T-helper 1 cell treated with Interleukin-12 subunit alpha and Interleukin-12 subunit beta and Interleukin-4 antibody, amounts not matched to agents 30 μg/mL and 1 μg/mL, for 36 hours (primary cell): ENCODE measurements at regions not wholly inside any gene's neighbourhood (a gene's known extent, or its start where the extent isn't known, plus 50 kb on each side); places are given as distances from the start of the nearest gene placed in this dataset.
"Not testable (repeated sequence)": the region's sequence is repeated elsewhere in the genome, so short reads cannot be mapped to it uniquely, and the experiment has no call there.

Experiments used
- H3K27ac Mint-ChIP-seq: one replicate; pipeline ENCODE4 v1.8.0; 2021; ENCODE audit warnings: mild to moderate bottlenecking, mixed read lengths
- H3K27me3 Mint-ChIP-seq: one replicate; pipeline ENCODE4 v1.8.0; 2021; ENCODE audit warnings: low read depth, mixed read lengths
- H3K36me3 Mint-ChIP-seq: one replicate; pipeline ENCODE4 v1.8.0; 2021; ENCODE audit warnings: low read depth, mixed read lengths
- H3K4me1 Mint-ChIP-seq: one replicate; pipeline ENCODE4 v1.8.0; 2021; ENCODE audit warnings: low read depth, mixed read lengths
- H3K4me3 Mint-ChIP-seq: one replicate; pipeline ENCODE4 v1.8.0; 2021; ENCODE audit warnings: mild to moderate bottlenecking, moderate library complexity, mixed read lengths
- H3K9me3 Mint-ChIP-seq: one replicate; pipeline ENCODE4 v1.8.0; 2021; ENCODE audit warnings: mixed read lengths

DNA sequence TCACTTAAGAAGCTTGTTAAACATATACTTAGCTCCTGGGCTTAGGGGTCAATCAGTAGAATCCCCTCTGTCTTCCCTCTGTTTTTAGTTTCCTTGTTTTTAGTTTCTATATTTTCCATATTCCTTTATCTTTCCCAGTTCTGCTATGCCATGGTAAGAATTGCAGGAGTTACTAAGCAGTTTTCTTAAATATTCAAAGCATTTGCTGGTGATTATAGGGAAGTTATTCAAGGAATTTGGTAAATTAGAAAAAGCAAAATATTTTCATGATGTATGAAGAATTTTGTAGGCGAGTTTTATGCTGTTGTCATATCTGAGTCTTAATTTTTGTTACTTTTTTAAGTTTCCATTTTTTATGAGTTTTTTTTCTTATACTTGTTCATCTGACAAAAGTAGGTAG is 91.6 kb upstream of the NUDT6 start:
- Mint-ChIP-seq H3K27me3 (no peaks in the 10 kb centered on the region), H3K9me3 (no peaks in the 10 kb centered on the region), H3K4me3 (no peak overlapping the region), H3K4me1 (no peaks in the 10 kb centered on the region), H3K36me3 (peaks cover 8% of the 10 kb centered on the region), H3K27ac (no peak overlapping the region)

DNA sequence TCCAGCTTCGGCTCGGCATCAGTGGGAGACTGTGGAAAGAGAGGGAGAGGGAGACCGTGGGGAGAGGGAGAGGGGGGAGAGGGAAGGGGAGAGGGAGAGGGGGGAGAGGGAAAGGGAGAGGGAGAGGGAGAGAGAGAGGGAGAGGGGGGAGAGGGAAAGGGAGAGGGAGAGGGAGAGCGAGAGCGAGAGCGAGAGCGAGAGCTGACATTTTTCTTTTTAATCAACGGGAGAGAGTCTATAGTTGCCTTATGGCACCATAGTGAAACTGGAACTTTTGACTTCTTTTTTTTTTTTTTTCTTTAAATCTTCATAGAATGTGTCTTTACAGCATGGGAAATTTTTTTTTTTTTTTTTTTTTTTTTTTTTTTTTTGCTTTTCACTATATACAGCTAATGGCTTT is 94.7 kb upstream of the NUDT6 start:
- Mint-ChIP-seq H3K36me3 (peaks cover 18% of the 10 kb centered on the region), H3K27me3 (no peaks in the 10 kb centered on the region), H3K27ac (no peak overlapping the region), H3K9me3 (peaks cover 5% of the 10 kb centered on the region), H3K4me3 (no peak overlapping the region), H3K4me1 (peaks cover 2% of the 10 kb centered on the region)

DNA sequence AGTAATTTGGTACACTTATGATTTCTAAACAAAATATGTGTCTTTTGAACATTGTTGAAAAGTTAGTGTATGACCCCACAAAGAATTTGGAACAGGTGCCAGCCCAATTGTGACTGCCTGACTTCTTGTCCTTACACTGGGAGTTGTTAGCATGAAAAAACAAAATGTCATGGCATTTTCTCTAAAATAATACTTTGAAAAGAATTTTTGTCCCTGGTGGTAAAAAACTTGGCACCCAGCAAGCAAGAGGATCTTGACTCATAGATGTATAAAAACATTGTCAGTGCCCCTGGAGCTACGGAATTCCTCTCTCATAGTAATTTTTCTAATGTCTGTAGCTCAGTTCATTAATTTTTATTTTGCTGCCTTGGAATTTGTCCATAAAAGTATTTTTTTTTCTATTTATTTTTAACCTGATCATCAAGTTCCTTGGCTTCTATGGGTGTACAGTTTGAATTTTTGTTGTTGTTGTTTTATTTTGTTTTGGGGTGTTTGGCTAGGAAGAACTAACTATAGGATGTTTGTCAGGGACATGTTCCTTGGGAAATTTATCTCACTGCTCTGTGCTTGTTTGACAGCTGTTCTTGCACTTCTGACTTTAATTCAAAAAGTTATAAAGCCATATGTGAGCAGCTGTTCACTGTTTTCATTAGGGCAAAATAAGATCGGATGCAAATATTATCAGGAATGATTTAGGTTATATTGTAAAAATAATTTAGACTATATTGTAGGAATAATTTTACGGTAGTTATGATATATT is 95.4 kb upstream of the NUDT6 start:
- peaks cover 2% of the 10 kb centered on the region for H3K4me1 Mint-ChIP-seq

DNA sequence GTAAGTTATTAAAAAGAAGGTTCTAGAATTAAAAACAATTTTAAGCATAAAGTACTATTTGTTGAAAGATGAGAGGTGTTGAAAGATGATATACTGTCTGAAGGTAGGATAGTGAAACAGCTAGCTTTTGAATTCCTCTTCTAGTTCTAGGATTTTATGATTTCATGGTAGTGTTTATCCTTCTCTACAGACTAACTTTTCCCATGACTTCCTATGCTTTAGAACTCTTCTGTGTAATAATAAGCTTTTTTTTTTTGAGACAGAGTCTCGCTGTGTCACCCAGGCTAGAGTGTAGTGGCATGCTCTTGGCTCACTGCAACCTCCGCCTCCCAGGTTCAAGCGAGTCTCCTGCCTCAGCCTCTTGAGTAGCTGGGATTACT is 96.0 kb upstream of the NUDT6 start:
- H3K27ac Mint-ChIP-seq: no peak overlapping the region

More for the DNA sequence above, 95.4 kb upstream of the NUDT6 start:
- Mint-ChIP-seq H3K4me3 (no peak overlapping the region), H3K27me3 (no peaks in the 10 kb centered on the region), H3K36me3 (peaks cover 15% of the 10 kb centered on the region), H3K27ac (peak overlapping the region; percentile 34), H3K9me3 (peaks cover 5% of the 10 kb centered on the region)

DNA sequence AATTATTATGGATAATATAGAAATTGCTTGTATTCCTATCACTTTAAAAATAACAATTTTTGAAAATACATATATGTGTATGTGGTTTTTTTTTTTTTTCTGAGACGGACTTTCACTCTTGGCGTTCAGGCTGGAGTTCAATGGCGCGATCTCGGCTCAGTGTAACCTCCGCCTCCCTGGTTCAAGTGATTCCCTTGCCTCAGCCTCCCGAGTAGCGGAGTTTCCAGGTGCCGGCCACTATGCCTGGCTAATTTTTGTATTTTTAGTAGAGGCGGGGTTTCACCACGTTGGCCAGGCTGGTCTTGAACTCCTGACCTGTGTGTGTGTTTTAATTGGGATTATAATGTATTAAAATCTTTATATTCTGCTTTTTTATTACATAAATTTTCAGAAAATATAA is 97.9 kb upstream of the NUDT6 start:
- Mint-ChIP-seq H3K36me3 (peaks cover 22% of the 10 kb centered on the region), H3K27ac (no peak overlapping the region), H3K4me3 (no peak overlapping the region), H3K27me3 (no peaks in the 10 kb centered on the region), H3K9me3 (peaks cover 5% of the 10 kb centered on the region), H3K4me1 (peaks cover 12% of the 10 kb centered on the region)

More for the DNA sequence above, 96.0 kb upstream of the NUDT6 start:
- H3K27me3 Mint-ChIP-seq: no peaks in the 10 kb centered on the region
- H3K4me3 Mint-ChIP-seq: no peak overlapping the region
- peaks cover 5% of the 10 kb centered on the region for H3K9me3 Mint-ChIP-seq
- peaks cover 17% of the 10 kb centered on the region for H3K36me3 Mint-ChIP-seq
- H3K4me1 Mint-ChIP-seq: peaks cover 2% of the 10 kb centered on the region

DNA sequence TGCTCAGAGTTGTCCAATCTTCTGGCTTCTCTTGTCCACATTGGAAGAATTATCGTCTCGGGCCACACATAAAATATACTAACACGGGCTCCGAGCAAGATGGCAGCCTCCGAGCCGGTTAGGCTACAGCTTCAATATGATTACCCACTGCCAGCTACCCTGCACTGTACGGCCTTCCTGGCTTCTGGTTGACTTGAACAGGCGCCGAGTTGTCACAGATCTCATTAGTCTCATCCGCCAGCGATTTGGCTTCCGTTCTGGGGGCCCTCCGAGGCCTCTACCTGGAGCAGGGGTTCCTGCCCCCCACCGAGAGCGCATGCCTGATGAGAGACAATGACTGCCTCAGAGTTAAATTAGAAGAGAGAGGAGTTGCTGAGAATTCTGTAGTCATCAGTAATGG is 101.2 kb upstream of the NUDT6 start:
- Mint-ChIP-seq H3K36me3 (peaks cover 27% of the 10 kb centered on the region), H3K4me3 (no peak overlapping the region), H3K9me3 (peaks cover 5% of the 10 kb centered on the region), H3K27ac (no peak overlapping the region), H3K4me1 (peaks cover 19% of the 10 kb centered on the region), H3K27me3 (no peaks in the 10 kb centered on the region)

DNA sequence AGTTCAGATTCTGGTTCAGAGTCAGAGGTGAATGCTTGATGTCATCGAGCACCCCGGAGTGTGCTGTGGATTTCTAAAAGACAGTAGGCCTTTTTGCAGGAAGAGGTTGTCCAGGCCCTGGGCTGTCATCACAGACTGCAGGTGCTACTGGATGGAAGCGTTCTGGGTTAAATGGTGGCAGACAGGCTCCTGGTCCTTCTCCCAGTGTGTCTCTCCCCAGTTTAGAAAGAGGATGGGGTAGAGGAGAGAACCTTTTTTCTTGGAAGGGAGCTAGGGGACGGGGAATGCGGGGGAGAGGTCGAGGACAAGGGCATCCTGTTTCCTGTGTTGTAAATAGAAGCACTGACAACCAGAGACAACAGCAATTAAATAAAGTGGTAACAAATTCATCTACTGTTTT is 102.3 kb upstream of the NUDT6 start:
- Mint-ChIP-seq H3K36me3 (peaks cover 28% of the 10 kb centered on the region), H3K27me3 (no peaks in the 10 kb centered on the region), H3K27ac (no peak overlapping the region), H3K4me1 (peaks cover 19% of the 10 kb centered on the region), H3K4me3 (no peak overlapping the region), H3K9me3 (peaks cover 5% of the 10 kb centered on the region)

DNA sequence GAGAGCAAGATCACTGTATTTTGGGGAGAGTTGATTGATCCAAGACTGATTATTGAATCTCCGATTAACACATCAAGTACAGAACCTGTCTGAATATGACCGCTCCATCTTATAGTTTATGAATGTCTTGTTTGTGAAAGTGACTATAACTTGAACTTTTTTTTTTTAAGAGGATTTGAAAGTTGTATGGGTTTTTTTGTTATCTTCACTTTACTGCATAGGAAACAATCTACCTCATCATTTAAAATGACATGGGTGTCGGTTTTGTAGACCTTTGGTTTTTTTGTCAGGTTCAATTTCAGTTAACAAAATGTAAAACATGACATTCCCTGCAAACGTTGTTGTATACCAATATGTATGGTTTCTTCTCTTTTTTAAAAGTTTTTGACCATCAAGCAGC is 103.0 kb upstream of the NUDT6 start:
- H3K27ac Mint-ChIP-seq: no peak overlapping the region
- H3K9me3 Mint-ChIP-seq: peaks cover 5% of the 10 kb centered on the region
- no peaks in the 10 kb centered on the region for H3K27me3 Mint-ChIP-seq
- peaks cover 17% of the 10 kb centered on the region for H3K4me1 Mint-ChIP-seq
- no peak overlapping the region for H3K4me3 Mint-ChIP-seq
- H3K36me3 Mint-ChIP-seq: peaks cover 26% of the 10 kb centered on the region

DNA sequence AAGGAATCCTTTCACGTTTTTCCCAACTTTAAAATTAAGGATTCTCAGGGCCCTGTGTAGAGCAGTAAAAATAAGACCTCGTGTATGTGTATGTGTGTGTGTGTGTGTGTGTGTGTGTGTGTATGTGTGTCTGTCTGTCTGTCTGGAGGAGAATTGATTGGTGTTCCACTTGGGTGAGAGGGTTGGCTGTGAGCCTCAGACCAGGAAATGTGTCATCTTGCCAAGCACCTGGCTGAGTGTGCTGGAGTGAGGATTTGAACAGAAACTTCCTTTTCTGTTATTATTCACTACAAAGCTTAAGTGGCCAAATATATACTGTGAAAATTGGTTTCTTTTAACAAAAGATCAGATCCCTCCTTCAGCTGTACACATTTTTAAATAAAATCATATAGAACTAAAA is 103.6 kb upstream of the NUDT6 start:
- peaks cover 22% of the 10 kb centered on the region for H3K36me3 Mint-ChIP-seq
- not testable (repeated sequence) for H3K9me3 Mint-ChIP-seq, H3K4me3 Mint-ChIP-seq, H3K27me3 Mint-ChIP-seq, H3K27ac Mint-ChIP-seq
- peaks cover 17% of the 10 kb centered on the region for H3K4me1 Mint-ChIP-seq

DNA sequence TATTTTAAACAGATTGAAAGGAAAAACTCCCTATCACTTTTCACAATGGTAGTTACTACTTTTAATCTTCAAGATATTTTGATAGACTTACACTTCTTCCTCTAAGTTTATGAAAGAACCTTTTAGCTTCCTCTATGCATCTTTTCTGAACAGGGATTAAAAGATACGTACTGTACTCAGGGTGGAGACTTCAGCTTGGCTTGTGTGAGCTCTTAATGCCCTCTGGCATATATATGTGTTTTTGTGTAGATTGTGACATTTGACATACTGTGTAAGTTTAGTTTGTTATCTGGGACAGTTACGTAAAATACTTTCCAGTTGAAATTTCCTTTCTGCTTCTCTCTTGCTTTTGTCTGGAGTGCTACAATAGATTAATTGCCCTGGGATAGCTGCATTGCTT is 109.3 kb upstream of the NUDT6 start:
- Mint-ChIP-seq H3K27me3 (no peaks in the 10 kb centered on the region), H3K36me3 (peaks cover 21% of the 10 kb centered on the region), H3K27ac (no peak overlapping the region), H3K4me1 (peaks cover 3% of the 10 kb centered on the region), H3K9me3 (no peaks in the 10 kb centered on the region), H3K4me3 (no peak overlapping the region)

DNA sequence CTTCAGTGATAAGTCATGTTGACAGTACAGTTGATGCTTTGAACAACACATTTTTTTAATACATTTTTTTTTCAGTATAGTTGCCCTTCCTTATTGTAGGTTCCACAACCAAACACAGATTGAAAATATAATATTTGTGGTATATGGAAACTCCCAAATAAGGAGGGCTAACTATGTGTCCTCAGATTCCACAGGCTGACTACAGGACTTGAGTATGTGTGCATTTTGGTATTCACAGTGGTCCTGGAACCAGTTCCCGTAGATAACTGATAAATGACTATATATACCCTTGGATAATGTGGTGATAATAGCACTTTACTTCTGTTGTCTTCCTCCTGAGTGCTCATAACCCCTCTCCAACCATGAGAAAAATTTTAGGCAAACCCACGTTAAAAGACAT is 111.6 kb upstream of the NUDT6 start:
- no peak overlapping the region for H3K27ac Mint-ChIP-seq
- H3K9me3 Mint-ChIP-seq: no peaks in the 10 kb centered on the region
- H3K4me3 Mint-ChIP-seq: no peak overlapping the region
- H3K27me3 Mint-ChIP-seq: no peaks in the 10 kb centered on the region
- H3K36me3 Mint-ChIP-seq: peaks cover 19% of the 10 kb centered on the region
- H3K4me1 Mint-ChIP-seq: peaks cover 3% of the 10 kb centered on the region

DNA sequence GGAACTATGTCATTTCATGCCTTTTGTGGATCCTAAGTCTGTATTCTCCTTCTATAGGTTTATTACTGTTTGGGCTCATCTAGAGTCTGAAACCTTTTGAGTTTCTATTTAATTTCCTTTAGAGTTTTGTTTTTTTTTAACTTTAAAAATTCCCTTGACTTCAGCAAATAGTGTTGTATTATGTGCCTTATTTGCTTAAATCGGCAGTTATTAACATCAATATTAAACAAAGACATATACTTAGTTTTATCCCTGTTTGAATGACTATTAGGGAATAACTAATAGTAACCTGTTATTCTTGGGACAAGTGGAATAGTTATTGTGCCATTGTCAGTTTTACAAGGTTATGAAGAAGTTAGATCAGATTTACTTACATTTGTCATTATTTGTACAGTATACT is 112.8 kb upstream of the NUDT6 start:
- no peaks in the 10 kb centered on the region for H3K27me3 Mint-ChIP-seq
- no peaks in the 10 kb centered on the region for H3K9me3 Mint-ChIP-seq
- peaks cover 3% of the 10 kb centered on the region for H3K4me1 Mint-ChIP-seq
- H3K36me3 Mint-ChIP-seq: peaks cover 18% of the 10 kb centered on the region
- no peak overlapping the region for H3K4me3 Mint-ChIP-seq
- no peak overlapping the region for H3K27ac Mint-ChIP-seq

DNA sequence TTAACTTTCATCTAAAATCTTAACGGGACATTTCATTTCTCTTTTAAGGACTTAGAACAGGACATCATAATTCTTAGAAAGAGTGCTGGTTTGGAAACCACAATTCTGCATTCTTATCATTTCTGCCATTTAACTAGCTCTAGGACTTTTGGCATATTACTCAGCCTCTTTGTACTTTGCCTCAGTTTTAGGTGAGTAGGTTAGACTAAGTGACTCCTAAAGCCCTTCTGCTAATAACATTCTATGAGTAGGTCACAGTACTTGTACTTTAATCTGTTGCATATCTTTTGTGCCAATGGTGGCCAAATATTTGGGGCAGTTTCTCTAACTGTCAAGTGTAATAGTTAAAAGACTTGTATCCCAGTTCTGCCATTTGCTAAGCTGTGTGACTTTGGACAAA is 115.4 kb upstream of the NUDT6 start:
- peaks cover 7% of the 10 kb centered on the region for H3K4me1 Mint-ChIP-seq
- H3K27ac Mint-ChIP-seq: no peak overlapping the region
- H3K36me3 Mint-ChIP-seq: peaks cover 22% of the 10 kb centered on the region
- H3K4me3 Mint-ChIP-seq: no peak overlapping the region
- H3K9me3 Mint-ChIP-seq: peaks cover 12% of the 10 kb centered on the region
- no peaks in the 10 kb centered on the region for H3K27me3 Mint-ChIP-seq

DNA sequence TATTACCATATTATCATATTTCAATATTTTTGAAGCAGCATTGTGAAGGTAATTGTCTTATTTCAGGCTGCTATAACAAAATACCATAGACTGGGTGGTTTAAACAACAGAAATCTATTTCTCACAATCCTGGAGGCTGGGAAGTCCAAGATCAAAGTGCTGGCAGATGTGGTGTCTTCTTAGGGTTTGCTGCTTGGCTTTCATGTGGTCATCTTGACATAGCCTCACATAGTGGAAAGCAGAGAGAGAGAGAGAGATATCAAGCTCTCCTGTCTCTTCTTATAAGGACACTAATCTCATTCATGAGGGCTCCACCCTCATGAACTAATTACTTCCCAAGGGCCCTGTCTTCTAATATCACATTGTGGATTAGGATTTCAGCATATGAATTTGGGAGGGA is 119.7 kb upstream of the NUDT6 start:
- Mint-ChIP-seq H3K27me3 (no peaks in the 10 kb centered on the region), H3K27ac (no peak overlapping the region), H3K9me3 (peaks cover 29% of the 10 kb centered on the region), H3K36me3 (peaks cover 30% of the 10 kb centered on the region), H3K4me3 (no peak overlapping the region), H3K4me1 (peaks cover 9% of the 10 kb centered on the region)

DNA sequence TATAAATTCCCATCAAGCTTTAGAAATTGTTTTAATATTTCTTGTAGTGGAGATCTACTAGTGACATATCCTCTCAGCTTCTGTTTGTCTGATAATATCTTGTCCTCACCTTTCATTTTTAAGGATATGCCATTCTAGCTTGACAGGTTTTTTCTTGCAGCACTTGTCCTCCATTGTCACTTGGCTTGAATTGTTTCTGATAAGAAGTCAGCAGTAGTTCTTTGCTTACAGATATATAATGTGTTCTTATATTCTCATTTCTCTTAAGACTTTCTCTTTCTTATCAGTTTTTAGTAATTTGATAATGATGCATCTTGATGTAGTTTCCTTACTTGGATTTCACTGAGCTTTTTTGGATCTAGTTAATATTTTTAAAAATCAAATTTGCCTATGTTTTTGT is 120.6 kb upstream of the NUDT6 start:
- peaks cover 34% of the 10 kb centered on the region for H3K36me3 Mint-ChIP-seq
- H3K27ac Mint-ChIP-seq: no peak overlapping the region
- H3K4me3 Mint-ChIP-seq: no peak overlapping the region
- H3K9me3 Mint-ChIP-seq: peaks cover 37% of the 10 kb centered on the region
- H3K4me1 Mint-ChIP-seq: peaks cover 9% of the 10 kb centered on the region
- no peaks in the 10 kb centered on the region for H3K27me3 Mint-ChIP-seq
